Heart right ventricle (tissue), 16 donors: ENCODE measurements at regions not wholly inside any gene's neighbourhood (a gene's known extent, or its start where the extent isn't known, plus 50 kb on each side); places are given as distances from the start of the nearest gene placed in this dataset.

Experiments used
- ATAC-seq, 8 donors: fragments of 200-7000 bp; cut with Tn5 transposase; one replicate each; pipeline ENCODE4 v1.9.1; 2020; ENCODE audit warnings: mild to moderate bottlenecking in 8 of 8, moderate library complexity in 8 of 8, moderate number of reproducible peaks in 1 of 8
- DNase-seq, 2 donors: peaks; one replicate each; pipeline ENCODE4 v3.0.0-alpha.2; 2020
- H3K27ac ChIP-seq, 10 donors: fragments of 200-600 bp; sonication (generic) in 2 of 10; one replicate each; pipeline versions ENCODE4 v1.5.0 to v1.8.0; 2020 to 2022; ENCODE audit warnings: mild to moderate bottlenecking in 3 of 10
- H3K27me3 ChIP-seq, 7 donors: fragments of 200-600 bp; one replicate each; pipeline ENCODE4 v1.8.0; 2021 to 2022; ENCODE audit warnings: mild to moderate bottlenecking in 2 of 7
- H3K36me3 ChIP-seq, 9 donors: fragments of 200-600 bp; sonication (generic) in 1 of 9; one replicate each; pipeline versions ENCODE4 v1.5.0 to v1.8.0; 2020 to 2022; ENCODE audit warnings: mild to moderate bottlenecking in 2 of 9
- H3K4me1 ChIP-seq, 9 donors: fragments of 200-600 bp; sonication (generic) in 1 of 9; one replicate each; pipeline versions ENCODE4 v1.5.0 to v1.8.0; 2020 to 2022; ENCODE audit warnings: mild to moderate bottlenecking in 4 of 9
- H3K4me3 ChIP-seq, 10 donors: fragments of 200-600 bp; sonication (generic) in 2 of 10; one replicate each; pipeline versions ENCODE4 v1.5.0 to v1.8.0; 2020 to 2022; ENCODE audit warnings: mild to moderate bottlenecking in 7 of 10, moderate library complexity in 2 of 10
- H3K9me3 ChIP-seq, 11 donors: fragments of 200-600 bp in 10 of 11; sonication (generic) in 2 of 11; one replicate each; pipeline versions ENCODE4 v1.5.0 to v1.8.0; 2013 to 2022; ENCODE audit warnings: mild to moderate bottlenecking in 2 of 11, control low read depth in 1 of 11, moderate library complexity in 1 of 11
- CTCF ChIP-seq, 9 donors: fragments of 200-600 bp; sonication (generic) in 2 of 9; IDR thresholded peaks; one replicate each; pipeline versions ENCODE4 v1.5.0 to v1.8.0; 2021 to 2022; ENCODE audit warnings: antibody characterized with exemption in 9 of 9, mild to moderate bottlenecking in 5 of 9, moderate library complexity in 1 of 9
- WGBS, 2 donors: extraction: QIAGEN DNeasy Blood & Tissue Kit; methylation state at CpG; one replicate each; pipeline ENCODE4 v1.1.7; 2013; ENCODE audit warnings: inconsistent platforms in 1 of 2; 5-methylcytosine and 5-hydroxymethylcytosine counted together
- intact Hi-C, 10 donors: fragments of 100-400 bp; cut with DNase I; formaldehyde crosslinking; loops; one replicate each; pipeline versions ENCODE4 v1.11.1 to v1.14.2; 2022
- donor health status: Arrhythmogenic right ventricular cardiomyopathy.
- donor health status: ischemic (EF 13 %, LVEDD 7.1; RV severe dilation, severe dysfunction).
- donor health status: healthy with polysubstance abuse.
- donor health status: DM: no; HTN: yes; CAD: no.
- donor health status: DM: no; HTN: no; CAD: no.
- donor health status: ischemic (EF 25% LVEDD 6.9; RV normal size, moderate dysfunction).
- donor health status: ischemic (EF 25% LVEDD 5.7; RV mildly dilated, moderate dysfunction).
- donor health status: healthy.
- donor health status: DM: yes; HTN: yes; CAD: no.
- donor health status: Ischemic cardiomyopathy.
- donor health status: ischemic (EF 35%, LVEDD 5.7; RV mildly dilated, moderate dysfunction).
- donor health status: nonischemic (EF 11% LVEDD 7.7; RV severe dilation, severe dysfunction).
- donor health status: DM: yes; HTN: yes; CAD: no.
- donor health status: PGD.
- donor health status: ischemic (EF 29% LVEDD 5.4; RV normal size, mild dysfunction).
- donor health status: nonischemic (EF 23%, LVEDD 6.1; RV moderate dilation, normal function).

DNA sequence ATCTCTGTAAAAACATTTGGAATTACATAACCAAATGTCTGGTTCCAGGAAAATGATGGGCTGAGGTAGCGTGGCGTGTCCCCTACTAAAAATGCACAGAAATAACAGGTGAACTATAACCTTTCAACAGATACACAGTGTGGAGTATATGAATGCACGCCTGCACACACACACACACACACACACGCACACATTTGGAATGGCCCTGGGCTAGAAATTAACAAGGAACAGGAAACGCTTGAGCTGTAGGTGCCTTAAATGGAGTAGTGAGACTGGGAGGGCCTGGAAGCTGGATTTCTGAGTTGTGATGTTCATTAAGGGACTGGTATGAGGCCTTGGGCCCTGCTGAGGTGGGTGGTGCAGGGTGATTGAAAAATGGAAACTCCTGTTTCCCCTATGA lies 246.5 kb upstream of the C1orf174 start:
- Histone ChIP-seq H3K27me3 (peaks cover 0 to 31% (median 18%) of the 10 kb centered on the region in 7 donors), H3K4me1 (no peaks in the 10 kb centered on the region), H3K27ac (no peak overlapping the region), H3K36me3 (no peaks in the 10 kb centered on the region), H3K9me3 (no peaks in the 10 kb centered on the region), H3K4me3 (no peak overlapping the region)
- DNase-seq (no peak), ATAC-seq (no peak)
- no peak for TF ChIP-seq CTCF (IDR thresholded peaks at IDR 0.05)
- intact Hi-C loops: no loop called here
- WGBS, 2 donors: 76 to 80% methylated on average over 5 of the region's 5 CpGs

GRCh38 chr1:4147509-4147908 lies 247.4 kb upstream of the C1orf174 start:
- TF ChIP-seq CTCF (IDR thresholded peaks at IDR 0.05): no peak
- ATAC-seq (no peak), DNase-seq (no peak)
- no peaks in the 10 kb centered on the region for H3K36me3 ChIP-seq
- no peak overlapping the region for H3K4me3 ChIP-seq
- no peak overlapping the region for H3K27ac ChIP-seq
- no peaks in the 10 kb centered on the region for H3K4me1 ChIP-seq
- H3K9me3 ChIP-seq: no peaks in the 10 kb centered on the region
- intact Hi-C loops: no loop called here
- peaks cover 0 to 37% (median 17%) of the 10 kb centered on the region in 7 donors for H3K27me3 ChIP-seq
- 64 to 66% methylated on average over 12 of the region's 12 CpGs for WGBS, 2 donors

DNA sequence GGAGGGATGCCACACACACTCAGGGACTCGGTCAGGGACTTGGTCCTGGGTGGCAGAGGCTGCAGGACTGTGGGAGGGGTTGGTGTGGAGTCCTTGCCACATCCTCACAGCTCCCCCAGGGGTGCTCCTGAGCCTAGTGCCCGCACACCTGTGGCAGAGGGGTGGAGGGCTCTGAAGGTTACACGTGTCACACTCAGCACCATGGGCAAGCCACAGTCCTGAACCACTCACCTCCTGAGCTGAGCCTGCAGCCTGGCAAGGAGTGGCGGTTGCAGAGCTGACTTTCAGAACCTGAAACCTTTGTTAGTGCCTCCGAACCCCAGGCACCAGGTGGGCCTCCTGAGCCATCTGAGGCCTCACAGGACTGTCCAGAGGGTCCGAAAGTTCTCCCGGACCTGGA lies 249.2 kb upstream of the C1orf174 start:
- Histone ChIP-seq H3K27ac (no peak overlapping the region), H3K36me3 (no peaks in the 10 kb centered on the region), H3K9me3 (no peaks in the 10 kb centered on the region), H3K4me3 (no peak overlapping the region), H3K4me1 (no peaks in the 10 kb centered on the region), H3K27me3 (peaks cover 0 to 38% (median 24%) of the 10 kb centered on the region in 7 donors)
- no peak for TF ChIP-seq CTCF (IDR thresholded peaks at IDR 0.05)
- intact Hi-C loops: no loop called here
- WGBS, 2 donors: 79 to 82% methylated on average over 7 of the region's 7 CpGs
- DNase-seq: no peak
- no peak for ATAC-seq

DNA sequence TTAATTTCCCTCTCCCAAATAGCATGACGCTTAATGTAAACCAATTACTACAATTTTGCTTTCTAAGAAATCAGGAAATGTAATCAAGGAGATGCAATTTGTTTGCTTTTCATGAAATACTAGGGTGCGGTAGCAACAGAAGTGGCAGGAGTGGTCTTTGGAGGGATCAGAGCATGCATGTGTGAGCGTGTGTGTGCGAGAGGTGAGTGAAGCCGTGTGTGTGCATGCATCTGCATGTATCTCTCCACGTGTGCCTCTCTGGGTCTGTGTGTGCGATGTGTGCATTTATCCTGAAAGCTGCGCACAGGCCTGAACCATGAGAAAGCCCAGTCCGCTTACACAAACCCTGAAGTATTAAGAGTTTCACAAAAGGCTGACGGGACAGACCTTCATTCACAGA lies 249.8 kb upstream of the C1orf174 start:
- WGBS, 2 donors: 66 to 77% methylated on average over 10 of the region's 10 CpGs
- Histone ChIP-seq H3K4me3 (no peak overlapping the region), H3K27me3 (peaks cover 0 to 41% (median 24%) of the 10 kb centered on the region in 7 donors), H3K4me1 (no peaks in the 10 kb centered on the region), H3K36me3 (no peaks in the 10 kb centered on the region), H3K9me3 (no peaks in the 10 kb centered on the region), H3K27ac (no peak overlapping the region)
- ATAC-seq (no peak), DNase-seq (no peak)
- TF ChIP-seq CTCF (IDR thresholded peaks at IDR 0.05): no peak
- intact Hi-C loops: no loop called here

- no peaks in the 10 kb centered on the region for H3K4me1 ChIP-seq
- WGBS, 2 donors: 22 to 35% methylated on average over 7 of the region's 7 CpGs
- intact Hi-C loops: no loop called here
- no peak for TF ChIP-seq CTCF (IDR thresholded peaks at IDR 0.05)
- H3K36me3 ChIP-seq: no peaks in the 10 kb centered on the region
- no peaks in the 10 kb centered on the region for H3K9me3 ChIP-seq
- H3K27ac ChIP-seq: no peak overlapping the region
- no peak overlapping the region for H3K4me3 ChIP-seq
- peaks cover 0 to 41% (median 24%) of the 10 kb centered on the region in 7 donors for H3K27me3 ChIP-seq
- ATAC-seq: no peak
- DNase-seq: no peak
Observed at GRCh38 chr1:4150262-4150661, 250.2 kb upstream of the C1orf174 start.
